ENCODE measurements at regions not wholly inside any gene's neighbourhood (a gene's known extent, or its start where the extent isn't known, plus 50 kb on each side); places are given as distances from the start of the nearest gene placed in this dataset.

DNA sequence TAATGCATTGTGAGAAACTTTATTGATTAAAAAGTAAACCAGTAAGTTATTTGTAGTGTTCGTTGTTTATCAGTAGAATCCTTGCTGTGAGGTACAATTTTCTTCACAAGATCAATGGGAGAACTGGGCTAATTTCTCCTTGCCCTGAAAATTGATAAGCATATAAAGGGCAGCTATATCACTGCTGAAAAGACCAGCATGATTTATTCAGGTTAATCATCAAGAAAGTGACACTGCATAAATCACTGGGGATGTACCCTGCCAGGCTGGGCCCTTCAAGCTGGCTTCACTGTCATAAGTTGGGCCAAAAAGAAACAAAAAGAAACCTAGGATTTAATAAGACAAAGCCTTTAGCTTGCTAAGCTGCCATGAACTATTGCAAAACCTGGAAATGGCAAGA lies 746.7 kb downstream of the STPG2 start:
- TF ChIP-seq YY1 (IDR thresholded peaks at IDR 0.05; ENCODE audit: insufficient read depth, insufficient read length) (no peak), ZNF274 (IDR thresholded peaks at IDR 0.05; ENCODE audit: low read depth, low read length) (no peak), SUZ12 (IDR thresholded peaks at IDR 0.05; ENCODE audit: extremely low read depth, insufficient read depth, insufficient read length) (no peak)
